Fibroblast of peridontal ligament (primary cell): ENCODE measurements at regions not wholly inside any gene's neighbourhood (a gene's known extent, or its start where the extent isn't known, plus 50 kb on each side); places are given as distances from the start of the nearest gene placed in this dataset.

Source experiments
- DNase-seq: peaks from one replicate; pipeline ENCODE4 v3.0.0-alpha.2; 2010; ENCODE audit errors: extremely low read depth

DNA sequence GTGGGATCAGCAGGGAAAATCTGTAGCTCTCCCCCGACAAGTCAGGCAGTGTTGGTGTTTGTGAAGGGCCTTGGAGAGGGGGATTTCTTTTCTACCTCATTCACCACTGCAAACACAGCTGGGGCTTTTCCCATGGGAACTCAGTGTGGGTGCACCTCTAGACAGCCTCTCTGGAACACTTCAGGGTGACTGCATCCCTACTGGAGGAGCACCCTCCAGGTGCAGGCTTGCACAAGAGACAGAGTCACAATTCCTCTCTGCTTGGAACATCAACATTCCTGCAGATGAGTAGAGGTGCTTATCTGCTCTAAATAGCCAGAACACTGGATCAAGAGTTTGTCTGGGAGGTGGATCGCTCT, 72.7 kb upstream of the AKAP13 start:
- no peak for DNase-seq

DNA sequence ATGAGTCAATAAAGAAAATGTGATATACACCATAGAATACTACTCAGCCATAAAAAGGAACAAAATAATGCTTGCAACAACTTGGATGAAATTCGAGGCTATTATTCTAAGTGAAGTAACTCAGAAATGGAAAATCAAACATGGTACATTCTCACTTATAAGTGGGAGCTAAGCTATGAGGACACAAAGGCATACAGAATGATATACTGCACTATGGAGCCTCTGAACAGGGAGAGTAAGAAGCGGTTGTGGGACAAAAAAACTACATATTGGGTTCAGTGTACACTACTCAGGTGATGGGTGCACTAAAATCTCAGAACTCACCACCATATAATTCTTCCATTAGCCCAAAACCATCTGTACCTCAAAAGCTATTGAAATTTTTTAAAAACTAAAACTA, 68.8 kb upstream of the AKAP13 start:
- no peak for DNase-seq

DNA sequence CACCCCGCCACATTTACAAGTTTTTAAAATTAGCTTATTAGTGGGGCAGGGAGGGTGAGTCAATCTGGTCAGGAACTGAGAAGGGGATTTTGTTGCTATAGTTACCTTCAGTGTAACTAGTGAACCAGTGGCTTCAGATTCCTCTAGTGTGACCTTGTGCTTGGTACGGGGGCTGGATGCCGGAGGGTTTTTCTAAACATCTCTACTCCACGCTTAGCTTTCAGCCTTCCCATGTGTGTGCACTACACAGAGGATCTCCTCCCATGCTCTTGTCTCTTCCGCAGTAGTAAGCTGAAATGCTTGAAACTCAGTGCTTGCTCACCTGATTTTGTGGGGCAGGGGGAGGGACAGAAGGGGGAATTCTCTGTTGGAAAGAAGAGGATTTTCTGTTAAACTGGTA, 67.9 kb upstream of the AKAP13 start:
- DNase-seq = no peak

DNA sequence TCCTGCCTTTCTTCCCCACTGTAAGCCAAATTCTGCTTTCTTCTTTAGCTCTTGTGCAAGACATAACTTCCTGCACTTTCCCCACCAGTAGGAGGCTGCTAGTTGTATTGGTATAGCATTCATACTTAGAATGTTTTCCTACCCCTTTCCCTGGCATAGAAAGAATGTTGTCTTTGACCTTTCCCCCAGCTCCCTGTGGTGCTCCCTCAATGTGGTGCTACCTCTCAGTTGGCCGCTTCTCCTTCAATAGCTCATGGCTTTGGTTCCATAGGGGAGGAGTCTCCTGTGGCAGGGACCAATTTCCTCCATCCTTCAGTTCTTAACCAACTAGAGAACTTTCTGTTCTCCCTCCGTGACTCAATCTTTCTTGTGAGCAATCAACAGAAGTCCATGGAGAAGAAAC, 67.5 kb upstream of the AKAP13 start:
- peak; percentile 54 for DNase-seq

DNA sequence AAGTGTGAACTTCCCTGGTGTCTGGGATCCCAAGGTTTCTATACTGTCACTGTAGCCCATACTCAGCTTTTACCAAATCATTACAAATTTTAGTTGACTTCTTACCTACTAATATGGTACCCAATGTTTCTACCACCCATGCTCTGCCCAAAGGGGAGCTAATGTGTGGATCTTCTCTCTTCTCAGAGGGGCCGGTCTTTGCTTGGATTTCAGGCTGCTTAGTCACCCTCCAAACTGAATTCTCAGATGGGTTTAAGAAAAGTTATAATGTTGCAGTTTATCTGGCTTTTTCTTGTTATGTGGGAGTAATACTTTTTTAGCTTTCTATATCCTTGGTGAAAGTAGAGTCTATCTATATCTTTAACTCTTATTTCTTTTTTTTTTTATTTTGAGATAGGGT, 67.1 kb upstream of the AKAP13 start:
- DNase-seq = peak; percentile 37

DNA sequence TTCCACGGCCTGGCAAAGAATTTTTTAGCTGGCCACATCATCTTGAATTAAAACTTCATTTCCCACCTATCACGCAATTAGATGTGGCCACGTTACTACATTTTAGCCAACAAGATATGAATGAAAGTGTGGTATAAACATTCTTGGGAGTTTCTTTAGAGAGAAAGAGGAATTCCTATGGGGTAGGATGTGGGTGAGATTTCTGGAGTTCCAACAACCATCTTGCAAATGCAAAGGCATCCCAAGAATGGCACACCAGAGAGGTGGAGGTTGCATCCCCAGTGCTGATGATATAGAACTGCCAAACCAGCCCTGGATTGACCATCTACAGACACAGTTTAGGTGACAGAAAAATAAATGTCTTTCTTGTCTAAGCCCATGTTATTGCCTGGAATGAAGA, 66.3 kb upstream of the AKAP13 start:
- no peak for DNase-seq

DNA sequence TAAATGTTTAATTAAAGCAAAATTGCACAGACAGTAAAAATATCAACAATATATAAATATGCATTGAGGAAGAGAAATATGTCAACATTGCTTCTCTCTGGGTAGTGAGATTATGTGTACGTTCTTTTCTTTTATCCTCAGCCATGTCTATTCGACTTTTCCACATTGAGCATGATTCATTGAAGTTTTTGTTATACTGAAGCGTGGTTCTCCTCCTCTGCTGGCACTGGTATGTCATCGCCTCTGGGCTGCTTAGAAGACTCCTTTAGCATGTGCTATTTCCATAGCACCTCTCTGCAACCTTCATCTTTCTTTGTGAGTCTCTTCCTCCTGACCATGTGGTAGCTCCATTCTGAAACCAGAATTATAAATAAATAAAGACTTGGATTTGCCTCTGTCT, 65.8 kb upstream of the AKAP13 start:
- no peak for DNase-seq

DNA sequence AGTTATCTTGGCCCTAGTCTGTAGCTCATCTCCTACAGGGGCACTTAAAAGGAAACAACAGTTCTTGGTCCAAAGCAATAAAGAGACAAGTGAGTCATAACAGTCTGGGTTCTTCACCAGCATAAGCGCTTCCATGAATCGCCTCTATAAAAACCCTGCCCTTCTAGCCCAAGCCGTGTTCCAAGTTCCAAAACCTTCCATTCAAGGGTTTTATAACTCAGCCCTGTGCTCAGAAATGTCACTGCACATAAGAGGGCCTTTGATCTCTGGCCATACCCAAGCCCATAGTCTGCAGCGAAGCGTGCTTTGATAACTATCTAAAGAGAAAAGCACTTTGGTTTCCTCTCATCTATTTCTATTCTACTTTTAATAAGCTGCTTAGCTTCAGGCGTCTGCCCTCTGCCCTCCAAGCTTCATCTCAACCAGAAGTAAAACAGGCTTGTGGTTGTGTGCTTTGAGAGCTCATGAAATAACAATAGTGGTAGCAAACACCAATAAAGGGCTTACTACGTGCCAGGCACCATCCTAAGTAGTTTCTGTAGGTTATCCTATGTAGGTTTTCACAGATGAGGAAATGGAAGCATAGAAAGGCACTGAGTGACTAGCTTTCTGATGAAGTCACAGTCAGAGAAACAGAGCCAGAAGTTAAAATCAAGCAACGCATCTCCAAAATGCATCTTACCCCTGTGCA, 64.0 kb upstream of the AKAP13 start:
- no peak for DNase-seq

DNA sequence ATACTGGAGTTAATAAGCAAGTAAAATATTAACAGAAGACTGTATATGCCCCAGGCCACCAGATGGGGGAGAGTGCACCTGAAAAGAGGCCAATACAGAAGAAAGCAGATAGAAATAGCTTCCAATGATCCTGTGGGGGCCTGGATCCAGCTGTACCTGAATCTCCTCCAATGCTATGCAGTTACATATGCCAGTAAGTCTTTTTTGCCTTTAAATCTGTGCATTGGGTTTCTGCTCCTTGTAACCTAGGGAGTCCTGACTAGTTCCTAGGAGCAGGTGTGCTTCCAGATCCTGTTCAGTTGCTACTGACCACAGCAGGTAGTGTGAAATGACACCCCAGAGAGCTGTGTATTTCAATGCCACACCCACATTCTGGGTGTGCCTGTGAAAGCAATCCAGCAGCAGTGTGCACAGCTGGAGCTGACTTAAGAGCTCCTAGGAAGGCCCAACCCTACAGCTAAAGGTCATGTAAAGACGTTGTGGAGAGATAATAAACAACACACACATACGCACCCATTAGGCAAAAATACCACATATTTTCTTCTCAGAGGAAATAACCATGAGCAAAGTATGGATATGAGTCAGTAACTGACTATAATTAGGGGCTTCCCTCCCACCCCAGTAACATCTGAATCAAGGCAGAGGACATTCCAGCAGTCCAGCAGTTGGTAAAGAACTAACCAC, 62.2 kb upstream of the AKAP13 start:
- DNase-seq = peak; percentile 93

DNA sequence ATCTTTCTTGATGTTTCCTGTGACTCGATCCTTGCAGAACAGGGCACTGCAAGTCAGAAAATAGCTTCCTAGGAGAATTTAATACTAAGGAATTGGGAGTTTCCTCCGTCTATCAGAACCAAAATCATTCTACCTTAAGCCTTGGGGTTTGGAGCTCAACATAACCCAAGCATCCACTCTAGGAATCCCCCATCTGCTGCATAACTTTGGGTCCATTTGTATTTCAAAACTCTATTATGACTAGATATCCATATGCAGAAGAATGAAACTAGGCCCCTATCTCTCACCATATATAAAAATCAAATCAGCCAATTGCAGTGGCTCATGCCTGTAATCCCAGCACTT, 61.7 kb upstream of the AKAP13 start:
- DNase-seq = no peak

DNA sequence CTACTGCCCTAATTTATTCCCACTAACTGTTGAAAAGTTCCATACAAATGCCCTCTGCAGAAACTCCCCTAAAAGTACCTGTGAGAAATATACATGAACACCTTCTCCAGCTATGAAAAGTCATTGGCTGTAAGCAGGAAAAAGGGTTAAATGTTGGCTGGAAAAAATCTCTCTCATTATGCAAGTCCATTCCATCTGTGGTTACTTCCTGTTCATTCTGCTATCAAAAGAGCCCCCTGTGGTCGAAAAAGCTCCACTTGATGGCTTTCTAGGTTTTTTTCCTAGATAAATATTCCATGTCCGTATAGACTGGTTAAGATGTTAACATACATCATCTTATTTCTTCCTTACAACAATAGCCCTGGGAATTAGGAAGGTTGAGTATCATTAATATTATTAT, 56.2 kb upstream of the AKAP13 start:
- no peak for DNase-seq

DNA sequence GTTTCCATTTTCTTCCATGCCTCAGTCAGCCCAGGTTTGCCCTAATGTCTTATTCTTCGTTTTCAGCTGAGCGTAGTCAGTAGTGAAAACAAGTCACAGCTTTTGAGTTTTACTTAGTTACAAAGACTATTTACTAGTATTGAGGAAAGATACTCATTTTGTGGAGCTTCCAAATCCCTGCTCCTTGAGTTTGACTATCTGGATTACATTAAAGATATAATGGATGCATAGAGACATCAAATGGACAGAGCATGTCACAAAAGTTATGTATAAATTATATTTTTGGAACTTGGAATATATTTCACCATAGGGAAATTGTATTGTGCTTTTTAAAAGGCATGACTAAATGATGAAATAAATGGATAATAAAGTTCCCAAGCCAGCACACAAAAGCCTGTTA, 54.6 kb upstream of the AKAP13 start:
- DNase-seq = no peak

DNA sequence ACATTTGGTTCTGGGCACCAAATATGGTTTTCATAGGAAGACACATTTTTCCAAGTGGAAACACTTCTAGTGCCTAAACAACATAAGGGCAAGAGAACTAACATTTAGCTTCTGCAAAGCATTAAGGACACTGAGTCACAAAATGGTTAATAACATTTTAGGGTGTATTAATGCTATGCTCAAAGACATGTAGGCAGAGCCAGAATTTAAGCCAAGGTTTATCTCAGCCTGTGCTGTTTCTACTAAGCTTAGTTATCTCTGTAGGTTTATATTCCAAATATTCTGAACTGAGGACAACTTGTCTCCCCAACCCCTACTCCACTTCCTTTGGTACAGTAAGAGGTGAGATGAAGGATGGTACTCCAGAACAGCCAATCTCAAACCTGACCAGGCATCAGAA, 54.1 kb upstream of the AKAP13 start:
- no peak for DNase-seq

DNA sequence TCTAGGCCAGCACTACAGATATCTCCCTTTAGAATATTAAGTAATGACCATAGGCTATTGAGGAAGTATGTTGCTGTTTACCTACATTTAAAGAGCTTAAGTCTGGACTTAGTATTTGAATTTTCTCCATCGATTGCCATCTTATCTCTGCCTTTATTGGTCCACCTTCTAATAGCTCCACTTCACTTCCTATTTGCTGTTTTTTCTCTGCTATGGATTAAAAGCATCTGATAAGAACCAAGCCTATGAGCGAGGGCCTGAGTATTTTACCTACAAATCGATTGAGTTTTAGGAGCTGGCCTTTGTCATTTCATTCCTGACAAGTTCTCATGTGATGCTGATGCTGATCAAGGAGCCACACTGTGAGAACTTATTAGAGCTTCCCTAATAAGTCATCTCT, 52.6 kb upstream of the AKAP13 start:
- DNase-seq = no peak

DNA sequence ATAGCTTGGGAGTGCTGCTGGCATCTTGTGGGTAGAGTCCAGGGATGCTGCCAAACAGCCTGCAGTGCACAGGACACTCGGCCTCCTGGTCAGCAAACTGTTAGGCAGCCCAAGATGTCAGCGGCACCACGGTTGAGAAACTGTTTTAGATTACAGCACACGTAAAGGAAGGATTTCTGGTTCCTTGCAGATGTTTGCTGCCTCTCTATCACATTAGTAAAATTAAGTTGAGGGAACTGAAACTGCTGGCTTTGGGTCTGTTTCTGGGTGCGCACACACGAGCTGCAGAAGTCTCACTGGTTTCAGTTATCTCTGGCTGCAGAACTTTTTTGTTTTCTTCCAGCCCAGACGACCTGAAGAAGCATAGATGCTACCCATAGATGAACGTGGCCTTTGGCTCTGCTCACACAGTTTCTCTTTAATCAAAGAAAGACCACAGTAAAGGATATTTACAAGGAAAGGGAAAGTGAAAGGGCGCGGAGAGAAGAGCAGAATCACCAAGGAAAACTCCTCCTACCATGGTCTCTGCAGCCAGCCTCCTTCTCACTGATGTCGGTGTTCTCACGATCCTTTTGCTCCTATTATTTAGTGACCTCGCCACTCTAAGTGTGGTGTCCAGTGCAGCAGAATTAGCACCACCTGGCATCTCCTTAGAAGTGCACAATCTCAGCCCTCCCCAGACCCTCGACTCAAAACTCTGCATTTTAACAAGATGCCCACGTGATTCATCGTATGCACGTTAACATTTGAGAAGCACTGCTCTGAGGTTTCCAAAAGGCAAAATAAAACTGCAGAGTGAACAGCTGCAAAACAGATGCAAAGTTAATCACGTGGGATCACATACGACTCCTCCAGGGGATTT, 50.6 kb upstream of the AKAP13 start:
- DNase-seq = peak; percentile 83
